Peyer's patch (tissue), 4 donors: ENCODE measurements at regions not wholly inside any gene's neighbourhood (a gene's known extent, or its start where the extent isn't known, plus 50 kb on each side); places are given as distances from the start of the nearest gene placed in this dataset.

ENCODE experiments used
- DNase-seq, 3 donors: peaks; one replicate each; pipeline ENCODE4 v3.0.0-alpha.2; 2017 to 2019
- H3K27ac ChIP-seq, 4 donors: fragments of 200-600 bp; sonication (generic); one replicate each; pipeline ENCODE4 v1.5.1; 2016 to 2019
- H3K27me3 ChIP-seq, 2 donors: fragments of 200-600 bp; sonication (generic); one replicate each; pipeline ENCODE4 v1.5.1; 2019
- H3K36me3 ChIP-seq, 3 donors: fragments of 200-600 bp; sonication (generic); one replicate each; pipeline ENCODE4 v1.5.1; 2016 to 2019
- H3K4me1 ChIP-seq, 4 donors: fragments of 200-600 bp; sonication (generic); one replicate each; pipeline ENCODE4 v1.5.1; 2016 to 2019
- H3K4me3 ChIP-seq, 4 donors: fragments of 200-600 bp; sonication (generic); 1 replicate in 3 of 4; 2 replicates in 1 of 4; pipeline ENCODE4 v1.5.1; 2016 to 2019; ENCODE audit warnings: mild to moderate bottlenecking in 1 of 4
- H3K9me3 ChIP-seq, 4 donors: fragments of 200-600 bp; sonication (generic); one replicate each; pipeline ENCODE4 v1.5.1; 2016 to 2019; ENCODE audit warnings: mild to moderate bottlenecking in 1 of 4
- POLR2A ChIP-seq, 2 donors: fragments of 450-650 bp; IDR thresholded peaks; one replicate each; pipeline ENCODE4 v1.5.1; 2017; ENCODE audit warnings: antibody characterized with exemption in 2 of 2, mild to moderate bottlenecking in 2 of 2, moderate library complexity in 2 of 2
- TF ChIP-seq, protein P1 (sequence below), 6 experiments: fragments of 450-650 bp in 4 of 6; fragments of 200-600 bp in 2 of 6; sonication (generic) in 1 of 6; IDR thresholded peaks; one replicate each; pipeline ENCODE4 v1.5.1; 2017 to 2019; ENCODE audit warnings: antibody characterized with exemption in 6 of 6, mild to moderate bottlenecking in 3 of 6, moderate library complexity in 1 of 6

DNA sequence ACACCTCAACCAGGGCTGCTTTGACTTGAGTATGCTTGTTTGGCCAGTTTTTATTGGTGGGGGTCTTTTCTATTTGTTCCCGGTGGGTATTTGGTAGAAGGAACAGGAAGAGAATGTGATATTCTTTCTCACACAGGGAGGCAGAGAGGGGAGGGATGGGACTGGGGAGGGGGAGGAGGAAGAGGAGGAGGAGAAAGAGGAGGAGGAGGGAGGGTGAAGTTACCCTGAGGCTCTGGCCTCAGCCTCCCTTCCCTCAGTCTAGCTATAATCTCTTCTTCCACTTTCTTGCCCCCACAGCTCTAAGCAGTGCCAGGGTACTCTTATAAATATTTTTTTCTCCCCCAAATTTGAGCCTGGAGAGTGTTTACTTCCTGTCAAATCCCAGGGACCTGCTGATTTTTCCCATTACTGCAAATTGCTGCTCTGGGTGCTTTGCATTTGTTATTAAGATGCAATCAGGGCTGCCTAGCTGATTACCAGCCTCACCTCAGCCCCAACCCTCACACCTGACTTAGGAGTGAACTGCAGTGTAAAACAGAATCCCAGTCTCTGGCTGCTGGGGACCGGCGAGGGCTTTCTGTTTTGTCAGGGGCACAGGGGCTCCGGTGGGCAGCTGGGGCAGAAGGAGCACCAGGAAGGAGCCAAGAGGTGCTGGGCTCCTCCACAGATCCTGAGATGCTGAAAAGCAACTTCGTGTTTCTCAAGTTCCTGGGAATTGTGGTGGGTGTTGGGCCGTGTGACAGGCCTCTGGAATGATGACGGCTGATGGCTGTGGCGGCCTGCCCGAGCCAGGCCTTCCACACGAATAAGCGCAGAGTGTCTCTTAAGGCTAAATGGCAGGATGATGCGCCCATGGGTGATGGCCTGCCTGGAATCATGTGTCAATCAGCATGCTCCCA is 141.4 kb downstream of the CD83 start:
- TF ChIP-seq, protein P1, sequence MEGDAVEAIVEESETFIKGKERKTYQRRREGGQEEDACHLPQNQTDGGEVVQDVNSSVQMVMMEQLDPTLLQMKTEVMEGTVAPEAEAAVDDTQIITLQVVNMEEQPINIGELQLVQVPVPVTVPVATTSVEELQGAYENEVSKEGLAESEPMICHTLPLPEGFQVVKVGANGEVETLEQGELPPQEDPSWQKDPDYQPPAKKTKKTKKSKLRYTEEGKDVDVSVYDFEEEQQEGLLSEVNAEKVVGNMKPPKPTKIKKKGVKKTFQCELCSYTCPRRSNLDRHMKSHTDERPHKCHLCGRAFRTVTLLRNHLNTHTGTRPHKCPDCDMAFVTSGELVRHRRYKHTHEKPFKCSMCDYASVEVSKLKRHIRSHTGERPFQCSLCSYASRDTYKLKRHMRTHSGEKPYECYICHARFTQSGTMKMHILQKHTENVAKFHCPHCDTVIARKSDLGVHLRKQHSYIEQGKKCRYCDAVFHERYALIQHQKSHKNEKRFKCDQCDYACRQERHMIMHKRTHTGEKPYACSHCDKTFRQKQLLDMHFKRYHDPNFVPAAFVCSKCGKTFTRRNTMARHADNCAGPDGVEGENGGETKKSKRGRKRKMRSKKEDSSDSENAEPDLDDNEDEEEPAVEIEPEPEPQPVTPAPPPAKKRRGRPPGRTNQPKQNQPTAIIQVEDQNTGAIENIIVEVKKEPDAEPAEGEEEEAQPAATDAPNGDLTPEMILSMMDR (IDR thresholded peaks at IDR 0.05), result no peak
- TF ChIP-seq POLR2A (IDR thresholded peaks at IDR 0.05), result no peak
- no peak for DNase-seq

DNA sequence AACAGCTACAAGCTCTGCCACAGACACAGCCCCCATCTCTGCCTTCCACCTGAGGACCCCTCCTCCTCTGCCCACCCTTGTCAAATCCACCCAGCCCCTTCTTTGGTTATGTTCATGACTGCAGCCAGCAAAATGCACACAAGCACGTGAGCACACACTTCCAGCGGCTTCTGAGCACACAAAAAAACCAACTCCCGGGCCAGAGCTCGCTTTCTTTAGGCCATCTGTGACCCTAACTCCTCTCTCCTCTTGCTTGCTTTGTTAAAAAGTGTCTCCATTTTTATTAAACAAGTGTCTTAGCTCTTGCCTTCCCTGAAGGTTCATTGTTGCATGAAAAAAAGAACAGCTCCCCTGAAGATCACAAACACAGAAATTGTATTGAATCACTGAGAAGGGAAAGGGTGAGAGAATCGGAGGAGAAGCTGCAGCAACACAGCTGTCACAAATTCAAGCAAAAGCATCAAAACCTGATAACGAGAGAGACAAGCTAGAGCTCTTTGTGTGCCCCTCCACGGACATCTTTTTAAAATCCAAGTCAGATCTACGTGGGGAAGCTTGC is 142.1 kb downstream of the CD83 start:
- no peak for TF ChIP-seq POLR2A (IDR thresholded peaks at IDR 0.05)
- TF ChIP-seq, protein P1 (IDR thresholded peaks at IDR 0.05), result no peak
- no peak overlapping the region for H3K4me3 ChIP-seq
- no peaks in the 10 kb centered on the region for H3K4me1 ChIP-seq
- no peaks in the 10 kb centered on the region for H3K27me3 ChIP-seq
- H3K9me3 ChIP-seq, result peaks cover 0 to 12% (median 0%) of the 10 kb centered on the region in 4 donors
- DNase-seq, result no peak
- H3K27ac ChIP-seq, result no peak overlapping the region
- no peaks in the 10 kb centered on the region for H3K36me3 ChIP-seq

More for the DNA sequence above, 141.4 kb downstream of the CD83 start:
- Histone ChIP-seq H3K9me3 (peaks cover 0 to 8% (median 0%) of the 10 kb centered on the region in 4 donors), H3K27ac (no peak overlapping the region), H3K27me3 (no peaks in the 10 kb centered on the region), H3K4me3 (no peak overlapping the region), H3K4me1 (no peaks in the 10 kb centered on the region), H3K36me3 (no peaks in the 10 kb centered on the region)

DNA sequence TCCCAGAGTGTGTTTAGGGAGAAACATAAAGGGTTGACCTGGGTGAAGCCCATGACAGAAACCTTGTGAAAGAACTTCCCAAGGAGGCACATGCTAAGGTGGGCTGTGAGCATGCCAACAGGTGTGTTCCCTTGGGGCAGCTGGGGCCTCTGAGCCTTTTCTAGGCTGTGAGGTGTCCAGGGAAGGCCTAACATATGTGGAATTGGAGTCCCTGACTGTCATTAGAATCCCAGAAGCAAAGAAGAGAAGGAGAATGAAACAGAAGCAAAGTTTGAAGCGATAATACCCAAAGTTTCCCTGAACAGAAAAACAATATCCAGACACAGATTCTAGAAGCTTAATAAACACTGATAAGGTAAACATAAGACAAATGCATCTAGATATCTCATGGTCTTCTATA is 143.3 kb downstream of the CD83 start:
- H3K27ac ChIP-seq, result no peak overlapping the region

DNA sequence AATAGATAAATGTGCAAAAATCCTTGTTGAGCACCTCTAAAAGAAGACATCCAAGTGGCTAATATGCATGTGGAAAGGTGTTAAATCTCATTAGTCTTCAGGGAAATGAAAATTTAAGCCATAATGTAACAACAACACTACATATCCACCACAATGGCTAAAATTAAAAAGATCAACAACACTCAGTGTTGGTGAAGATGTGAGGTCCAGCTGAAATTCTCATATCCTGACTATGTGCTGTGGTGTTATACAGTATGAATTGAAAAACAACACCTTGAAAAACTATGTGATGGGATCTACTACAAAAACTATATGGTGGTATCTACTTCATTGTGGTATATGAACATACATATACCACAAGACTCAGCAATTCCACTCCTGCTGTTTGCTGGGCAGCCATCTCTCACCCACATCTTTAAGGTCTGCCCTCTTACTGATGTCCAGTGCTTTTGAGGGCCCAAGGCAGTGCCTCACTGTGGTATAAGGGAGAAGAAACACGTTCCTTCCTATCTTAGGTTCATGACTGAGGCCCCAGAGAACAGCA is 146.4 kb downstream of the CD83 start:
- no peak for DNase-seq
- Histone ChIP-seq H3K9me3 (peaks cover 0 to 12% (median 0%) of the 10 kb centered on the region in 4 donors), H3K4me3 (no peak overlapping the region), H3K36me3 (no peaks in the 10 kb centered on the region), H3K27me3 (no peaks in the 10 kb centered on the region), H3K4me1 (no peaks in the 10 kb centered on the region), H3K27ac (no peak overlapping the region)
- TF ChIP-seq, protein P1 (IDR thresholded peaks at IDR 0.05), result no peak
- no peak for TF ChIP-seq POLR2A (IDR thresholded peaks at IDR 0.05)

More for the DNA sequence above, 143.3 kb downstream of the CD83 start:
- TF ChIP-seq, protein P1 (IDR thresholded peaks at IDR 0.05), result no peak
- TF ChIP-seq POLR2A (IDR thresholded peaks at IDR 0.05), result no peak
- no peaks in the 10 kb centered on the region for H3K27me3 ChIP-seq
- no peaks in the 10 kb centered on the region for H3K4me1 ChIP-seq
- no peak for DNase-seq
- H3K36me3 ChIP-seq, result no peaks in the 10 kb centered on the region
- peaks cover 0 to 12% (median 0%) of the 10 kb centered on the region in 4 donors for H3K9me3 ChIP-seq
- H3K4me3 ChIP-seq, result no peak overlapping the region

DNA sequence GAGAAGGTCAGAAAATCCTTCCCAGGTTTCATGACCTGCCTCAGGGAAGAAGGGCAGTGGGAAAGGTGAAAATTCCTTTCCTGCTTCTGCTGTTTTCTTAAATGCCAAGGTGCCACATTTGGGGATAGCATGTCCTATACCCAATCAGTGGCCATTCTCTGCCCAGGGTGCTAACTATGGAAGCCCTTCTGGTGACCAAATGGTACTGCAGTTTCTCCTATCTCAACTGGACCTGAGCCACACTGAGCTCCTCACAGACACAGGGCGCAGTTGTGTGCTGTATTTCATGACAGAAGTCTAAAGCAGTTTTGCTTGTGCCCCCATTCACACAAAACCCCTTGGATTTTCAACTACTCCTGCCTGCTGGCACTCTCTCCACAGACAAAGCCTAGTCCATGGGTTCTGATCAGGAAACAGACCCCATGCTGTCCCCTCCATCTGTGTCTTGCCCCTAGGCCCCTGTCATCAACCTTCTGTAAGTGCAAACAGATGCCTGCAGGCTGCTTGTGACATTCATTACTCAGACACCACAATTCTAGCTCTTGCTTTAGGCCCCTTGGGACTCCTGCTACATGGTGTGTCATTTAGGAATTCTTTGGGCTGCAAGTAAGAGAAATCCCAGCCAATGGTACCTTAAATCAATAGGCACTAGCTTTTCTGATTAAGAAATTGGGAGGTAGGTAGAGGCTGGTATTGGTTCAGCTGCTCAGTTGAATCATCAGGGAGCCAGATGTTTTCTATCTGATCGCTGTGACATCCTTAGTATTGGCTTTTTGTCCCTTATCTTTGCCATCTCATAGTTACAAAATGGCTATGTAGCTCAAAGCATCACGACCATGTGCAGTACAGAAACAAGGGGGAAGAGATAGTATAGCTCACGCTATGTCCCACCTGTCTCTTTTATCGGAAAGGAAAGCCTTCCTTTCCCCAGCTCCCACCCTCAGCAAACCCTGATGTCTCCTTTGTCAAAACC is 147.8 kb downstream of the CD83 start:
- peaks cover 0 to 12% (median 0%) of the 10 kb centered on the region in 4 donors for H3K9me3 ChIP-seq
- H3K36me3 ChIP-seq, result no peaks in the 10 kb centered on the region
- no peak overlapping the region for H3K27ac ChIP-seq
- no peaks in the 10 kb centered on the region for H3K27me3 ChIP-seq
- TF ChIP-seq, protein P1 (IDR thresholded peaks at IDR 0.05), result no peak
- no peak for TF ChIP-seq POLR2A (IDR thresholded peaks at IDR 0.05)
- H3K4me3 ChIP-seq, result no peak overlapping the region
- H3K4me1 ChIP-seq, result no peaks in the 10 kb centered on the region
- no peak for DNase-seq
